Activated CD4-positive, CD25-positive, alpha-beta regulatory T cell (primary cell): ENCODE measurements at regions not wholly inside any gene's neighbourhood (a gene's known extent, or its start where the extent isn't known, plus 50 kb on each side); places are given as distances from the start of the nearest gene placed in this dataset.
"Not testable (repeated sequence)": the region's sequence is repeated elsewhere in the genome, so short reads cannot be mapped to it uniquely, and the experiment has no call there.

Experiments
- DNase-seq, 4 experiments: peaks; one replicate each; lab custom pipeline; 2025; lab: John Stamatoyannopoulos, UW

DNA sequence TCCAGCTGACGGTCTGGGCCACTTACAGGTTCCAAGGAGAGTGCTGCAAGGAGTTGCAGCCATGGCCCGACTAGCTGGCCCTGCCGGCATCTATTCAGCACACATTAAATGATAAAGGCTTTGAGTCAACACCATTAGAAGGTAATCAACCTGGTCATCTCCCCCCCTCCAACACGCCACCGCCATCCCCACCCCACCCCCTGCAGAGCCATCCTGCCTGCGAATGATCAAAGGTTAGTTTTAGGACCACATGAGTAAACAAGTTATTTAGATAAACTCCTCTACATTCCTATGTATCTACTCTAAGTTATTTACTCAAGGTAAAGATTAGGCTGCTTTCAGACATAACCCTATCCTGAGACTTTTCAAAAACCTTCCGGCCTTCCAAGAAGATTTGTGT is 349.3 kb upstream of the SLC39A10 start:
- no peak for DNase-seq

DNA sequence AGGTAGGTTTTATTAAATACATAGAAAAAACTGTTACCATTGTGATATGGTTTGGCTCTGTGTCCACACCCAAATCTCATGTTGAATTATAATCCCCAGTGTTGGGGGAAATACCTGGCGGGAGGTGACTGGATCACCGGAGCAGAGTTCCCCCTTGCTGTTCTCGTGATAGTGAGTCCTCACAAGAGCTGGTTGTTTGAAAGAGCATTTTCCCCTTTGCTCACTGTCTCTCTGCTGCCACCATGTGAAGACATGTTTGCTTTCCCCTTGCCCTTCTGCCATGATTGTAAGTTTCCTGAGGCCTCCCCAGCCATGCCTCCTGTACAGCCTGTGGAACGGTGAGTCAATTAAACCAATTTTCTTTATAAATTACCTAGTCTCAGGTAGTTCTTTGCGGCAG is 352.7 kb upstream of the SLC39A10 start:
- no peak for DNase-seq

DNA sequence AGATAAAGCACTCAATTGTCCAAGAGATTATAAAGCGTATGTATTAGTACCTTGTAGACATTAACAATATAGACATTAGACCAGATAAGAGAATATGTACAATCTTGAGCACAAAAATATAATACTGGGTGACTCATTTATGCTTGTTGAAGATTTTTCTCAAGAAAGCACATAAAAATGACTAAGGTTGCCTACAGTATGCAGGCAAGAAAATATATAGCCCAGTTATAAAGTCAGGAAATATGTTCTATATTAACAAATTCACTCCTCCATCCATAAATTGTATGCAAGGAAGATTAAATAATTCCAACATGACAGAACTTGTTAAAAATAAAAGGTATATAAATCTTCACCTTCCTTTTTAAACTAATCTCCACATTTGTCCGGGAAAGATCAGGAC is 356.4 kb upstream of the SLC39A10 start:
- DNase-seq, result no peak

DNA sequence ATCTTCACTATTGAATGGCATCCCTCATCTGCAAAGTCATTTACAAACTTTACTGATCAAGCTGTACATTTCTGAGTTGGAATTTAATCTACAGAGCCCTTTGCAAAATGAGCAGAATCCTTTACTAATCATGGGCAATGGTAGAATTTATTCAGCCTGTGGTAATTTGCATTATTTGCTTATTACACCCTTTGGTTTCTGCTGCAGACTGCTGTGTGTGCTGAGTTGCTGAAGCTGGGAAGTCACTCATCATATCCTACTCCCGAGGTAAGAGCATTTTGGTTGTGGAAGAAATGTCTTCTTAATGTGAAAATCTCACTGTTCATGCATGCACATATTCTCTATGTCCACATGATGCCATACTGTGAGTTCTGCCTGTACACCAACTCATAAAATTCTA is 357.4 kb upstream of the SLC39A10 start:
- DNase-seq, result no peak

DNA sequence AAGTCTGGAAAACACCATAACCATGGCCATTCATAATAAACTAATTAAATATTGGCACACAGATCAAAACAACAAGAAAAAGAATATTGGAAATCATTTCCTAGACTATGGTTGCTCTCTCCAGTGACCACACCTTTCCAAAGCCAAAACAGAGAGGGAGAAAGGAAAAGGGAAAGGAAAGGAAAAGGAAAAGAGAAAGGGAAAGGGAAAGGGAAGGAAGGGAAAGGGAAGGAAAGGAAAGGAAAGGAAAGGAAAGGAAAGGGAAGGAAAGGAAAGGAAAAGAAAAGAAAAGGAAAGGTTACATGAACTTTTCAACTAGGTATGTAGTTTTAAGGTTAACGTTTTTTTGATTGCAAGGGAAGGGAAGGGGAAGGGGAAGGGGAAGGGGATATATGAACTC is 360.5 kb upstream of the SLC39A10 start:
- DNase-seq, result no peak

DNA sequence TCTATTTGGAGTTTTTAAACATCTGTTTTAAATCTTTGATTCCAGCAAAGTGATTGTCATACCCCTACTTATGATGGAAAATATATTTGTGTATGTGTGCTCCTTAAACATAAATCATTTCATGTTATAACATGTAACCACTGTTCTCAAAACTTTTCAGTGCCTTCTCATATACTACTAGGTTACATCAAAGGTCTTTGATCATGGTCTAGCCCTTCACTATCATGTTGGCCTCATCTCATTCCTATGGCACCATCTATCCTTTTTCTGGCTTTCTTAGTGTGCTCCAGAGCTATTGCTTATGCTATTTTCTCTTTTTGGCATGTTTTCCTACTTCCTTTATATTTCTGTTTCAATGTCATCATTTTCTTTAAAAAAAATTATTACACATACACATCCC is 367.9 kb upstream of the SLC39A10 start:
- DNase-seq, result no peak

DNA sequence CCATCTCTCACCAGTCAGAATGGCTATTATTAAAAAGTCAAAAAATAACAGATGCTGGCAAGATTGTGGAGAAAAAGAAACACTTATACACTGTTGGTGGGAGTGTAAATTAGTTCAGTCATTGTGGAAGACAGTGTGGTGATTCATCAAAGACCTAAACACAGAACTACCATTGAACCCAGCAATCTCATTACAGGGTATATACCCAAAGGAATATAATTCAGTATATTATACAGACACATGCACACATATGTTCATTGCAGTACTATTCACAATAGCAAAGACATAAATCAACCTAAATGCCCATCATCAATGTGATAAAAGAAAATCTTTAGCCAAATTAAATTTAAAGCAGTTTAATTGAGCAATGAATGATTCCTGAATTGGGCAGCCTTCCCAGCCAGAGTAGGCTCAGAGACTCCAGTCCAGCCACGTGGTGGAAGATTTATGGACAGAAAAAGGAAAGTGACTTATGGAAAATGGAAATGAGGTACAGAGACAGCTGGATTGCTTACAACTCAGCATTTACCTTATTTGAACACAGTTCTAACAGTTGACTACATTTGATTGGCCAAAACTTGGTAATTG is 377.1 kb upstream of the SLC39A10 start:
- no peak for DNase-seq

DNA sequence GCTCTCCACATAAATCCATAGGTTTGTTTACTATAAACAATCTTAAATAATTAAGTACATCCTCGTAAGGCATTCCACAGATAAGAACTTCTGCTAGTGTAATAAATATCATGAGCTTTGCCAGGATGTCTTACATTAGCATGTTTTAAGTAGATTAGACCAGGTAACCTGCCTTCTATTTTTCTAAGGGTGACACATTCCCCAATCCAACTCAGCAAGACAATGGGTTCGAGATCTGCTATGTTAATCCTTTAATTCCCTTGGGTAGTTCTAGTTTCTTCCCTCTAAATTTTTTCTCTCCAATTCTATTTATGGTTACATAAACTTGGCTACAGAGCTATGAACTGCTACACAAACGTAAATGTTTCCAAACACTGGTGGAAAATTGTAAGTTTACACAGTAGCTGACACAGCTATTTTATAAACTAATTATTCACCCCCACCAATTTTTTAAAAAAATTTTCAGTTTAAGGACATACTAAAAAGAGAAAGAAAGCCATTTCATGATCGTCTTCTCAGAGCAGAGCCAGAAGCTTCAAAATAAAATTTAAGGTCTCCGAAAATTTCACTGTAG is 386.5 kb upstream of the SLC39A10 start:
- DNase-seq, result no peak

DNA sequence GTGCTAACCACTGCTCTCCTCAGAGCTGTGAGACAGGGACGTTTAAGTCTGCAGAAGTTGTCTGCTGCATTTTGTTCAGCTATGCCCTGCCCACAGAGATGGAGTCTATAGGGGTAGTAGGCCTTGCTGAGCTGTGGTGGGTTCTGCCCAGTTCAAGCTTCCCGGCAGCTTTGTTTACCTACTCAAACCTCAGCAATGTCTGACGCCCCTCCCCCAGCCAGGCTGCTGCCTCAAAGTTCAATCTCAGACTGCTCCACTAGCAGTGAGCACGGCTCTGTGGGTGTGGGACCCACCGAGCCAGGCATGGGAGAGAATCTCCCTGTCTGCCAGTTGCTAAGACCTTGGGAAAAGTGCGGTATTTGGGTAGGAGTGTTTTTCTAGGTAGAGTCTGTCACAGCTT is 387.8 kb upstream of the SLC39A10 start:
- DNase-seq, result no peak

DNA sequence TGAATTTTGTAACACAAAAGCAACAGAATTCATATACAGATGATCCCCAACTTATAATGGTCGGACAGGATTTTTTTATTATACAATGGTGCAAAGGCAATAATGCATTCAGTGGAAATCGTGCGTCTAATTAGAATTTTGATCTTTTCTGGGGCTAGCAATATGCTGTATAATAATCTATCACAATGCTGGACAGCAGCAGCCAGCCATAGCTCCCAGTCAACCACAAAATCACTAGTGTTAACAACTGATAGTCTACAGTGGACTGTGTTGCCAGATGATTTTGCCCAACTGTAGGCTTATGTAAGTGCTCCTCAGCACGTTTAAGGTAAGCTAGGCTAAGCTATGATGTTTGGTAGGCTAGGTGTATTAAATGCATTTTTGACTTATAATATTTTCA is 399.0 kb upstream of the SLC39A10 start:
- no peak for DNase-seq

DNA sequence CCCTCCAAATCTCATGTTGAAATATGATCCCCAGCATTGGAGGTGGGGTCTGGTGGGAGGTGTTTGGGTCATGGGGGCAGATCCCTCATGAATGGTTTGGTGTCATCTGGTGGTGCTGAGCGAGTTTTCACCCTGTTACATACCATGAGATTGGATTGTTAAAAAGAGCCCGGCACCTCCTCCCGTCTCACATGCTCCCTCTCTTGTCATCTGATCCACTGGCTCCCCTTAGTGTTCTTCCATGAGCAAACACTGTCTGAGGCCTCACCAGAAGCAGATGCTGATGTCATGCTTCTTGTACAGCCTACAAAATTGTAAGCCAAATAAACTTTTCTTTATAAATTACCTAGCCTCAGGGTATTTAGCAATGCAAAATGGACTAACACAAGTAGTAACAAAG is 405.0 kb upstream of the SLC39A10 start:
- no peak for DNase-seq

DNA sequence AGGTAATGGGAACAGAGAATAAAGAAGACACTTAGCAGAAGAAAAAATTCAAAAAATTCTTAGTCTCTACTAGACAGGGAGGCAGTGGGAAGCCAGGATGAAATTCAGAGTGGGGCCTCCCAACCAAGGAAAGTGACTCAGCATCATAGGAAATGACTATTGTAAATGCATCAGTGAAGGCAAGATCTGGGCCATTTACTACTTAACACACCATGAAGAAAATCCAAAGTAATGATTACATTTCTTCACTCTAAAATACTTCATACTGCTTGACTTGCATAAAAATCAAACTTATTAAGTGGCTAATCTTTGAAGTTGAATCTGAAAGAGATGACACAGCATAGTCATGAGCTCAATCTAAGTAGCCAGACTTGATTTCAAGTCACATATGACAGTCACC is 405.8 kb upstream of the SLC39A10 start:
- no peak for DNase-seq

DNA sequence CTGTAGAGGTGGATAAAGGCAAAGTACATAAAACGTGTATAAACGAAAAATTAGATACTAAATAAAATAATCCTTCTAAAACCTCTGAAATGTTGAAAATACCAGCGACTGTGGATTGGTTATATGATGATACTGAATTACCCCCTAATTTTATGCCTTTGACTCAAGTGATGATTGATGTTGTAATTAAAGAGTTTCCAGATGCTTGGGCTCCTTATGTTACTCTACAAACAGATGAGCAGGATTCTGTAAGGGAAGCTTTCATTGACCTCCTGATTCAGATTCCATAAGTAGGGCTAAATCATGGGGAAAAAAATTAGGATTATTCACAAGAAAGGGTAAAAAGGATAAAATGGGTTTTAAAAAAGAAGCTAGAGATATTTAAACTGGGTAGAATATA is 418.2 kb upstream of the SLC39A10 start:
- DNase-seq, result no peak

DNA sequence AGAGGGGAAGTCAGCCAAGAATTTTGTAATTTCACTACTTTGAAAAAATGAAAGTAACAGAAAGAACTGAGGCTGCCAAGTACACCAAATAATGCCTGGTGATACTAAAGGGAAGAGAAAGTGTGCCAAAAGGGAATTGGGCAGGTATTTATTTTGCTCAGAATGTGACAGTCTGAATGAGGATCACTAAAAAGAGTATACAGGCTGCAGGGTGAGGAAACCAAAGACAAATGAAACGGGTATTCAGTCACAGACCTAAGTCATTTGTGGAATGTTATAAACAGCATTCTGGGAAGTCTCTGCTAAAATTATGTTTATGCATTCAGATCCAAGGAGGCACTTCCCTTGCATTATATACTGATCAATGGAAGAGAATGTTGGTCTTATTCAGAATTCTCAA is 418.6 kb upstream of the SLC39A10 start:
- DNase-seq, result no peak

DNA sequence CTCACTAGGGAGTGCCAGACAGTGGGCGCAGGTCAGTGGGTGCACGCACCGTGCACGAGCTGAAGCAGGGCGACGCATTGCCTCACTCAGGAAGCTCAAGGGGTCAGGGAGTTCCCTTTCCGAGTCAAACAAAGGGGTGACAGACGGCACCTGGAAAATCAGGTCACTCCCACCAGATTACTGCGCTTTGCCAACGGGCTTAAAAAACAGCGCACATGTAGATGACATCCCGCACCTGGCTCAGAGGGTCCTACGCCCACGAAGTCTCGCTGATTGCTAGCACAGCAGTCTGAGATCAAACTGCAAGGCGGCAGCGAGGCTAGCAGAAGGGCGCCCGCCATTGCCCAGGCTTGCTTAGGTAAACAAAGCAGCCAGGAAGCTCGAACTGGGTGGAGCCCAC is 428.5 kb upstream of the SLC39A10 start:
- not testable (repeated sequence) for DNase-seq

DNA sequence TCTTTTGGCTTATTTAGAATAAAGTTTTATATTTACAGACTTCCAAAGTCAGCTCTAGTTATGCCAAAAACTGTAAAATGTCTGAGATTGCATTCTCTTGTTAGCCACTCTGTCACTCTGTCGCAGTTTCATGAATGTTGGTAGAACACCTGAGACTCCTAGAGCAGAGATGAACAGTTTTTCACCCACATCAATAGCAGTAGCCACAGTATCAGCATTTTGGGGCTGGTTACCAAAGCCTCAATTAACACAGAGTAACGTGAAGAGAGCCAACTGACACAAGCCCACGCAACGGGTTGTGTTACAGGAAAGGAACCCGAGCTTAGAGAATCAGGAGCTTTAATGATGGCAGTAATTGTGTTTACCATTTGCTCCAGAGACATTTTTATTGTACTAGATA is 443.0 kb upstream of the SLC39A10 start:
- DNase-seq, result no peak

DNA sequence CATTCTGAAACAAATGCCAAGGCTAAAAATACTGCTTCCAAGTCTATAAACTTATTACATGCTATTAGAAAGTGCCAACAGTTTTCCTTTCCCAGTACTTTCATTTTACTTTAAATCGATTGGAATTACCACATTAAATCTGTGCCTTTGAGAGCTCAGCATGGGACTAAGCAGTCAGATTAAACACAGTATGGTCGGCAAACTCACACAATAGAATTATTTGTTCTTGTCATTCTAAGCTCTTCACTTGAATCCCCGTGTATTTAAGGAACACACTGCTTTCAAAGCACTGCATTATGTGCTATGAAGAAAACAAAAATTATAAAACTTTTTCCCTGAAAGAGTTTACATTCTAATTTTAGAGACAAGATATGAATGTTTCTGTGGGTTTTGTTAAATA is 444.4 kb upstream of the SLC39A10 start:
- no peak for DNase-seq

DNA sequence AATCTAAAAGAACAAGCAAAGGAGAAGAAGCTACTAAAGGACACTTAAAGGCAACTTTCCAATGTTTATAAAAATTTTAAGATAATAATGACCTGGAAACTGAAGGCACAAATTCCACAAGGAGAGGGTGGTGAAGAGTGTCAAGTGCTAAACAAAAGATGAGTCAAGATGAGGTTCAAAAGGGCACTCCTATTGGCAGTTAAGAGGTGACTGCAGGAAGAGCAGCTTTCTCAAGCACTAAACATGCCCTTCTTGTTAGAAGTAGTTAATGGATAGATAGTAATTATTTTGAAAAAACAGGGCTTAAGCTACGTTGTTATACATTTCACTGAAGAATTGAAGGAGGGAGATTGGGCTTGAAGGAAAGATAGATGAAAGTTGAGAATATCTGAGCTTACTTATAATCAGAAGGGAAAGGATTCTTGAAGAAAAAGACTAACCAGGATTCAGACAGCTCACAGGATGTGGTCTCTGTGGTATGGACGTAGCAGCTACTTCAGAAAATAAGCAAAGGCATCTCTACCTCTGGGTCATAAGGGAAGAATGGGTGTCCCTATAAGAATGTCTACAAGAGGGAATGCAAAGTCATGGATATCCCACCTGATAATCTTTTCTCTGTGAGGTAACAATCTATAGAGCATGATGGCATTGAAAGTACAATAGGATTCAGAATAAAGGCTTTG is 454.7 kb upstream of the SLC39A10 start:
- no peak for DNase-seq

DNA sequence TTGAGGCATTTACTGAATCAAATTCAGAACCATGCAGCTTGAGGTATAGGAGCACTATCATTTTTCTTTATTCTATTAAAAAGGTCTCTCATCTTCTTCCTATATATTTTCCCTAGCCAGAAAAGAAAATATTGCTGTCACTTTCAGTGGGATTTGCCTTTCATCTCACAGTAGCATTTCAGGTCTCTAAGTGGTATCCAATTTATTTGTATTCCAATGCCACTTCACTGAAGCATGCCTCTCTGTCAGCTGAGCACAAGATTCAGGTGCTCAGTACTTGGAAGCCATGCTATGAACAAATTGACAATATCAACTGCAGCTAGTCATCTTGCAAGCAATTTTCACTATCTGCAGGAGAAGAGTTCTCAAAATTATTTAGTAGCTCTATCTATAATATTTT is 457.2 kb upstream of the SLC39A10 start:
- DNase-seq, result no peak

DNA sequence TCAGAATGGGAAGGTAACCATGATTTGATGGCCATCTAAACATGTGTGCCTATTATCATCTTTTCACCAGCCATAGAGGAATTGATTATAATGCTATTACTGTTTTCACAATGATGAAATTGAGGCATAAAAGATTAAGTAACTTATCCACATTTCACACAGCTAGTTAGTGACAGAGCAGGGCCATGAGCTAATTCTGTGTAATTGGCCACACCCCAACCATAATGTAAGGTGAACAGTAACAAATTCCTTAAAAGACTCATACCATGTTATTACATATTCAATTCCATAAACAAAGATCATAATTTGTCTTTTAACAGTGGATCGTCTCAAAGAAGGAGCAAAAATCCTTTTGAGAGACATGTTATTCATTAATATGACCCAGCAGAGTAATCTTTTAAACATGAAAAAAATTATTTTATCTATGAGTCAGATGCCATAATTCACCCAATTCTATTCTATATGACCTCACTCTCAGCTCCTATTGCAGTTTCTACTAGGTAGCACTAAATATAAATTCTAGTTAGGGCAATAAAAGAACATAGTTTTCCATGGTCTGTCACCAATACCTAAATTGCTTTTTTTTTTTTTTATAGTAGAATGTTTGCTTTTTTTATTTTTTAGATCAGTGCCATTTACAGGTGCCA is 475.8 kb upstream of the SLC39A10 start:
- DNase-seq, result no peak

DNA sequence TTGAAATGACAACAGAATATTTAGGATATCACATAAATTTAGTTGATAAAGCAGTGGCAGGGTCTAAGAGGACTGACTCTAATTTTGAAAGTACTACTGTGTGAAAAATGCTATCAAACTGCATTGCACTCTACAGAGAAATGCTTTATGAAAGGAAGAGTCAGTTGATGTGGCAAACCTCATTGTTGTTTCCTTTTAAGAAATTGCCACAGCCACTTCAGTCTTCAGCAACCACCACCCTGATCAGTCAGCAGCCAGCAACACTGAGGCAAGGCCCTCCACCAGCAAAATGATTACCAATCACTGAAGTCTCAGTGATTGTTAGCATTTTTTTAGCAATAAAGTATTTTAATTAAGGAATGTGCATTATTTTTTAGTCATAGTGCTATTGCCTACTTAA is 488.7 kb upstream of the SLC39A10 start:
- no peak for DNase-seq

DNA sequence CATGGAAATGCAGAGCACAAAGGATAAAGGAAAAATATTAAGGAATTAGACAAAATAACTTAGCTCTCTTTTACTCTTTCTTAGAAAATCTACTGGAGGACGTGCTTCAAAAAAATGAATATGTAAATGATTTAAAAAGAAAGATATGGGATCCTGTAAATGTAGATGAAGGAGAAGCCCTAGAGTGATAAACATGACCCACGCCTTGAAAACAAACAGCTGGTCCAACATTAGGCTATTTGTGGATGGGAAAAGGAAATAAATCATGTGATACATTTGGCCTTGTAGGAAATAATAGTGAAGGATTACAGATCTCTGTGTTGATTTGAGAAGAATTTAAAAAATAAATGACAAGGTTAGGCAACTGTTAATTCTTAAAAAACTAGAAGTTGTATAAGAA is 492.1 kb upstream of the SLC39A10 start:
- no peak for DNase-seq

DNA sequence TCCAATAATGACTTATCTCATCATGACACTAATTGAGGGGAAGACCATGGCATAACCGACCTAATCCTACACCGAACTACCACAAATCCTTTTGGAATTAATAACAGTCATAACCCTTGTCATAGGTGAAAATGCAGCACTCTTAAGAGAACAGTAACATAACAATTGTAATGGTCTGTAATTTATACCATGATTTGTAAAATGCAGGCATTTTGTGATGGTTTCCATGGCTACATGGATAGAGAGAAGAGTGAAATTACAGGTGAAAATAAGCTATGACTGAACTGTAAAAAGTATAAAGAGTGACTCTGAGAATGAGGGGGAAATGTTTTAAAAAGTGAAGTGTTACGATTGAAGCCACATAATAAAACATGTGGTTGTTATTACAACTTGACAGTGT is 494.1 kb upstream of the SLC39A10 start:
- DNase-seq, result no peak

DNA sequence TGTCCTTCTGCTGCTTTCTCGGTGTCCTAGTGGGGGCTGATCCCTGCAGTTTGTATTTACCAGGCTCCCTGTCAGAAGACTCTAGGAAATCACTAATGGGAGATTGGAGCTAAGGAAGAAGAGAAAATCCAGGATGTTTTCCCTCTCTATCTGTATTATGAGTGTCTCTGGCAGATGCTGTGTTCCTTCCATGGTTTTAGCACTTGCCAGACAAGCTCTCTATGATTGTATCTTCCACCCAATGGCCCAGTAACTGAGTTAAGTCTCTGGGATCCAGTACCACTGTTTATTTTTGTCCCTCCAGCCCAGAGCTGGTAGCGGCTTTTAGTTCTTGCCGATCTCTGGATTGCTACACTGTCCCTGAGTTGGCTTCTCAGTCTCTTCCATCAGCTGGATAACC is 494.8 kb upstream of the SLC39A10 start:
- DNase-seq, result no peak
